ENCODE measurements at regions not wholly inside any gene's neighbourhood (a gene's known extent, or its start where the extent isn't known, plus 50 kb on each side); places are given as distances from the start of the nearest gene placed in this dataset.

GRCh38 chr11:11047851-11048610, 190.2 kb upstream of the ZBED5 start:
- TF ChIP-seq TEAD4 (IDR thresholded peaks at IDR 0.05) (no peak), TAF1 (IDR thresholded peaks at IDR 0.05; ENCODE audit: low read depth) (no peak), ZBTB7A (IDR thresholded peaks at IDR 0.05; ENCODE audit: low read depth) (no peak), RAD21 (IDR thresholded peaks at IDR 0.05; ENCODE audit: low read depth) (no peak), CEBPB (IDR thresholded peaks at IDR 0.05) (no peak), EP300 (IDR thresholded peaks at IDR 0.05; ENCODE audit: borderline replicate concordance) (no peak), EGR1 (IDR thresholded peaks at IDR 0.05) (no peak), YY1 (IDR thresholded peaks at IDR 0.05; ENCODE audit: low read depth) (no peak), REST (IDR thresholded peaks at IDR 0.05; ENCODE audit: low read depth) (no peak), MAX (IDR thresholded peaks at IDR 0.05) (no peak), NFIC (IDR thresholded peaks at IDR 0.05) (no peak), FOXM1 (IDR thresholded peaks at IDR 0.05; ENCODE audit: borderline replicate concordance, low read depth) (no peak), CREB1 (IDR thresholded peaks at IDR 0.05; ENCODE audit: low read depth) (no peak), TCF12 (IDR thresholded peaks at IDR 0.05; ENCODE audit: low read depth) (no peak)
- TF ChIP-seq, protein P1, sequence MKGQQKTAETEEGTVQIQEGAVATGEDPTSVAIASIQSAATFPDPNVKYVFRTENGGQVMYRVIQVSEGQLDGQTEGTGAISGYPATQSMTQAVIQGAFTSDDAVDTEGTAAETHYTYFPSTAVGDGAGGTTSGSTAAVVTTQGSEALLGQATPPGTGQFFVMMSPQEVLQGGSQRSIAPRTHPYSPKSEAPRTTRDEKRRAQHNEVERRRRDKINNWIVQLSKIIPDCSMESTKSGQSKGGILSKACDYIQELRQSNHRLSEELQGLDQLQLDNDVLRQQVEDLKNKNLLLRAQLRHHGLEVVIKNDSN (IDR thresholded peaks at IDR 0.05): no peak

- TF ChIP-seq, protein P1 (IDR thresholded peaks at IDR 0.05): no peak
- TF ChIP-seq RAD21 (IDR thresholded peaks at IDR 0.05; ENCODE audit: low read depth) (no peak), EP300 (IDR thresholded peaks at IDR 0.05; ENCODE audit: borderline replicate concordance) (no peak), ZBTB7A (IDR thresholded peaks at IDR 0.05; ENCODE audit: low read depth) (no peak), TAF1 (IDR thresholded peaks at IDR 0.05; ENCODE audit: low read depth) (no peak), EGR1 (IDR thresholded peaks at IDR 0.05) (no peak), CREB1 (IDR thresholded peaks at IDR 0.05; ENCODE audit: low read depth) (no peak), FOXM1 (IDR thresholded peaks at IDR 0.05; ENCODE audit: borderline replicate concordance, low read depth) (no peak), MAX (IDR thresholded peaks at IDR 0.05) (no peak), TEAD4 (IDR thresholded peaks at IDR 0.05) (no peak), YY1 (IDR thresholded peaks at IDR 0.05; ENCODE audit: low read depth) (no peak), REST (IDR thresholded peaks at IDR 0.05; ENCODE audit: low read depth) (no peak), CEBPB (IDR thresholded peaks at IDR 0.05) (no peak), TCF12 (IDR thresholded peaks at IDR 0.05; ENCODE audit: low read depth) (no peak), NFIC (IDR thresholded peaks at IDR 0.05) (no peak)
These were observed 188.9 kb upstream of the ZBED5 start for GRCh38 chr11:11046781-11047180.

DNA sequence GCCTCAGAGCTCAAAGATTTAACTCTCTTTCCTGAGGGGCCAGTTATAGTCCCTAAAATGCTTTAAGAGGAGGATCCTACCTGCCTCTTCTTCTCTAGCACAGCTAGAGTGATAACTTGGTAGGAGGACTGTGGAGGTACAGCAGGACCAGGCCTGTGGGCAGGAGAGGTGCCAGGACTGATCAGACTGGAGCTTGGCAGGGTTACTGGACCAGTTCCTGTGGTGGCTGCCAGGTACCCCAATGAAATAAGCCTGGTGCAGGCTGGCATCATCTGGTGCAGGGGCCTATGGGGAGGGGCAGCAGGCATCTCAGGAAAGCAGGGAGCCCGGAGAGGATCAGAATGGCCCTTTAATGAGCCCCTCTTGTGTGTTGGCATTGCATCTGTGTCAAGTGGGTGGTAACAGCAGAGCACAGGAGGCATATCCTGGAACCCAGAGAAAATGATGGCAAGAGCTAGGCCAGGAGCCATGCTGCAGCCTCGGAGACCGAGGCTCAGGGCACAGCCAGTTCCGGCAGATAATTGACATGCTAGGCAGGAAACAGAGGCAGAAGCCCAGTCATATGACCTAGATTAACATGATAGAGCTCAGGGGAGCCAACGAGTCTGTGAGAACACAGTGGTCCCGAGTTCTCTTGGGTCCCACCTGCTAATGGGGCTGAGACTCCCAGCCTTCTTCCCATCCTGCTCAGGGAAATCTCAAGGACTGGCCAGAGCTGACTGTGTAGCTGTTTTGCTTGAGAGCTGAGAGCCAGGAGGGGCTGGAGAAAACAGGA, 187.5 kb upstream of the ZBED5 start:
- TF ChIP-seq TCF12 (IDR thresholded peaks at IDR 0.05; ENCODE audit: low read depth) (no peak), YY1 (IDR thresholded peaks at IDR 0.05; ENCODE audit: low read depth) (no peak), REST (IDR thresholded peaks at IDR 0.05; ENCODE audit: low read depth) (no peak), CREB1 (IDR thresholded peaks at IDR 0.05; ENCODE audit: low read depth) (no peak), MAX (IDR thresholded peaks at IDR 0.05) (no peak), EP300 (IDR thresholded peaks at IDR 0.05; ENCODE audit: borderline replicate concordance) (no peak), ZBTB7A (IDR thresholded peaks at IDR 0.05; ENCODE audit: low read depth) (no peak), RAD21 (IDR thresholded peaks at IDR 0.05; ENCODE audit: low read depth) (no peak), NFIC (IDR thresholded peaks at IDR 0.05) (no peak), TEAD4 (IDR thresholded peaks at IDR 0.05) (no peak), EGR1 (IDR thresholded peaks at IDR 0.05) (no peak), TAF1 (IDR thresholded peaks at IDR 0.05; ENCODE audit: low read depth) (no peak), FOXM1 (IDR thresholded peaks at IDR 0.05; ENCODE audit: borderline replicate concordance, low read depth) (no peak), CEBPB (IDR thresholded peaks at IDR 0.05) (no peak)
- TF ChIP-seq, protein P1 (IDR thresholded peaks at IDR 0.05): no peak

All from Ishikawa (cell line).